TTC549 (cell line): ENCODE measurements at regions not wholly inside any gene's neighbourhood (a gene's known extent, or its start where the extent isn't known, plus 50 kb on each side); places are given as distances from the start of the nearest gene placed in this dataset.
"Not testable (repeated sequence)": the region's sequence is repeated elsewhere in the genome, so short reads cannot be mapped to it uniquely, and the experiment has no call there.

ENCODE experiments used
- FAIRE-seq: peaks from 2 replicates; lab custom pipeline; 2012; peaks lifted over from hg19 to GRCh38; lab: Jason Lieb, UNC

GRCh38 chr10:2888403-2889004 is 178.8 kb upstream of the PFKP start:
- no peak for FAIRE-seq

GRCh38 chr10:2887391-2888070 is 179.8 kb upstream of the PFKP start:
- no peak for FAIRE-seq

- no peak for FAIRE-seq
Observed at GRCh38 chr10:2886662-2887061, 180.7 kb upstream of the PFKP start.

- FAIRE-seq: no peak
Observed at GRCh38 chr10:2885288-2886278, 181.8 kb upstream of the PFKP start.

GRCh38 chr10:2883983-2884540 is 183.3 kb upstream of the PFKP start:
- FAIRE-seq: not testable (repeated sequence)

GRCh38 chr10:2883238-2883637 is 184.1 kb upstream of the PFKP start:
- no peak for FAIRE-seq

- FAIRE-seq: no peak
Observed at GRCh38 chr10:2882628-2883027, 184.7 kb upstream of the PFKP start.

GRCh38 chr10:2881720-2882620 is 185.4 kb upstream of the PFKP start:
- FAIRE-seq: no peak

- not testable (repeated sequence) for FAIRE-seq
Observed at GRCh38 chr10:2880050-2880449, 187.3 kb upstream of the PFKP start.

GRCh38 chr10:2878818-2879217 is 188.5 kb upstream of the PFKP start:
- no peak for FAIRE-seq

GRCh38 chr10:2876032-2876431 is 191.3 kb upstream of the PFKP start:
- FAIRE-seq: no peak

GRCh38 chr10:2874963-2875362 is 192.4 kb upstream of the PFKP start:
- FAIRE-seq: no peak

GRCh38 chr10:2873769-2874168 is 193.6 kb upstream of the PFKP start:
- no peak for FAIRE-seq

- no peak for FAIRE-seq
Observed at GRCh38 chr10:2871673-2872219, 195.6 kb upstream of the PFKP start.

GRCh38 chr10:2870654-2871053 is 196.7 kb upstream of the PFKP start:
- no peak for FAIRE-seq

- FAIRE-seq: no peak
Observed at GRCh38 chr10:2867788-2868299, 199.5 kb upstream of the PFKP start.

- no peak for FAIRE-seq
Observed at GRCh38 chr10:2866569-2866968, 200.8 kb upstream of the PFKP start.

- no peak for FAIRE-seq
Observed at GRCh38 chr10:2861632-2862210, 205.6 kb upstream of the PFKP start.

- FAIRE-seq: no peak
Observed at GRCh38 chr10:2858452-2858851, 208.9 kb upstream of the PFKP start.

- no peak for FAIRE-seq
Observed at GRCh38 chr10:2856598-2856997, 210.8 kb upstream of the PFKP start.
